Middle frontal gyrus (tissue), 1 donor: ENCODE measurements at regions not wholly inside any gene's neighbourhood (a gene's known extent, or its start where the extent isn't known, plus 50 kb on each side); places are given as distances from the start of the nearest gene placed in this dataset.

Experiments used
- DNase-seq: peaks from one replicate; pipeline ENCODE4 v3.0.0-alpha.2; 2015; ENCODE audit warnings: low spot score; ENCODE audit errors: extremely low spot score

DNA sequence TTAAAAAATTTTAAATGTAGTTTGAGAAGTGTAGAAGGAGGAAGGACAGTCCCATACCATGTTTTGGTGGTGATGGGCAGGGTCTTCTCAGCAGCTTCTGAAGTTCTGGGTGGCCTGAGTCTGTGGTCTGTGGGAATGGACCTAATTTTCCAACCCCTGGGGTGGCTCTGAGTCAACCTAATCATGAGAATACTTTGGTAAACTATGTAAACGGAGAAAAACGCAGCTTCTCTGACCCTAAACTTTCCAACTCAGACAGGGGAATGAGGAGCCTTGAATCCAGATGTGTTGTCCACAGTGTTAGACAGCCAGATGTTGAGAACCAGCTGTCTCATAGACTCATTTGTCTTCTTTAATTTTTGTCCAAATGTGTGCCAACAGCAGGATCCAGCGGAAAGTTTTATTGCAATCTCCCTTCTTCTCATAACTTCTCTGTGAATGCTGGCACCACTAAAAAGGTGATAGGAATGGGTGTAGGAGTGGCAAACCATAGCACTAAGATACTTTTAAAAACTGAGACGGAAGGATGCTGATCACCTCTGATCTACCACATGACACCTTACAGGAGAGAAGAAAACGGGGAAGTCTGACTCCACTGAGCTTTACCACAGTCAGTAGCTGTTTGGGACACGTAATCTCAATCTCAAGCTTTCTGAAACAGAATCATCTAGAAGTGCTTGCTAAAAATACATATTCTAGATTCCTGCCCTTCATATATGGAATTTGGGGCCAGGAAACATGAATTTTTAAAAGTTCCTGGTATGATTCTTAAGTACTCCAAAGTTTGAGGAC is 90.5 kb upstream of the PHYHIPL start:
- no peak for DNase-seq

DNA sequence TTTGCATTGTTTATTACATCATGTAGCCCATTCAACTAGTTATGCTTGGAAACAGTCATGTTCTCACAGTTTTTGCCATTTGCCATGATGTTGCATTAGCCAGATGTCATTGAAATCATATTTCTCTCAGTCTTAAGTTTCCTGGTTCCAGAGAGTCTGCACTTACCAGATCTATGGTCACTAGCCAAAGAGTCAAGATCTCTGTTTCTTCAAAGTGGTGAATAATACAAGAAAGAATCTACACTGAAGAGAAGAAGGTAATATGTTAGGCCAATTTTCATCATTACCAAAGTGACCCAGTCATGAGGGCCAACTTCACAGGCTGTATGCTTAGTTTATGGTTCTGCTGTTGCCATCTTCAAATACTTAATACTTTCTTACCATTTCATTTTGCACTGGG is 89.0 kb upstream of the PHYHIPL start:
- no peak for DNase-seq

DNA sequence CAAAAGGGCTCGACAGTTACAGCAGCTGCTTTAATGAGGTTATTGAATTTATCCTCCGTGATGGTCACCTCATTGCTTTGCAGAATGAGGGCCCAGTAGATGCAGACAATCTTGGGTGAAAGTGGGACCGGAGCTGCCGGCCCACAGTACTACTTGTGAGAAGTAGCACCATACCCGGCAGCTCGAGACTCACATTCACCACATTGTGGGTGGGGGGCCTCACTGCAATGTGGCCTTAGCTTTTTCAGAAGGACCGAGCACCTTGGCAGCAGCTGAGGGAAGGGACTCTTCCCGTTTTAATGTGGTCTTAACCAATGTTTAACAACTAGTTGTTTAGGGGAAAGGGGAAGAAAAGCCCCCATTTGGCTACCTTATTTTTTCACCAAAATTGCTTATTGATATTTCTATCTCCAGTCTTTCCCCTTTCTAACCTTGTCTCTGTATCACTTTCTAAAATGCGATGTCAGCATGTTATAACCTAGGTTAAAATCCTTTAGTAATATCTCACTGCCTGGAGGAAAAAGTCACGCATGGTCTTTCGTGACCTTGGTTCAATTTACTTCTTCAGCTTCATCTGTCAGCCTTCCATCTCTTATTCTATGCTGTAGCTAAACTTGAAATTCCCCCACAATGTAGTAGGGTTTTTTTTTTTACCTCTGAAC is 87.4 kb upstream of the PHYHIPL start:
- DNase-seq: no peak

DNA sequence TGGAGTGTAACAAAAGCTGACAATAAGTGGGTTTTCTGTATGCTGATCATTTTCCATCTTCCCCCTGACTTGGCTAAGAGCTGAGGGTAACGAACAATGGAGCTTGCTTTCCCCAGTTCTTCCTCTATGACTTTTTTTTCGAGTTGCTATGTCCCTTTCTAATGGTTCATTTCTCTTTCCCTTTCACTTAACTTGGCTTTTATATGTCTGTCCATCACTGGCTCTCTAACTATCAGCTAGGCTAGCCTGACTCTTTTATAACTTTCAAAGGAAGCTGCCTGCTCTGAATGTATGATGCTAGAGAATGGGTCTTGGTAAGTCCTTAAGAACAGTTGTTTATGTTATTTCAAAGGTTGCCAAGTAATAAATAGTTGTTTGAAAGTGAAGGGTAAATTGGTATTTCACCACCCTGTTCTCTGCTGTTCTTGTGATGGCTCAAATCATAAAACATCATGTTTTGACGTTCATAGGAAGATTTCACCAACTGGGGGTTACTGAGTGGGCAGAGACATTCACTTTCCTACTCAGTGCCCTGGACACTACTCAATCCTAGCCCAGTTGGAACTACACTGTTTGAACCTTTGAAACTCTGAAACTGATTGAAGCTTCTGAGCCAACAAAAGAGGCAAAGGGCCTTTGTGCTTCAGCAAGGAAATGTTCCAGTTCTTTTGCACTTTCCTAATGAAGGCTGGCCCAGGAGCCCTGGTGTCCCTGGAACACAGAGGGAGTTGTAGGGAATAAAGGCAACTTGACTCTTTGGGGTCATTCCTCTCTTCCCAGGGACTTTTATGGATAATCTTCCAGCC is 85.4 kb upstream of the PHYHIPL start:
- DNase-seq: no peak

DNA sequence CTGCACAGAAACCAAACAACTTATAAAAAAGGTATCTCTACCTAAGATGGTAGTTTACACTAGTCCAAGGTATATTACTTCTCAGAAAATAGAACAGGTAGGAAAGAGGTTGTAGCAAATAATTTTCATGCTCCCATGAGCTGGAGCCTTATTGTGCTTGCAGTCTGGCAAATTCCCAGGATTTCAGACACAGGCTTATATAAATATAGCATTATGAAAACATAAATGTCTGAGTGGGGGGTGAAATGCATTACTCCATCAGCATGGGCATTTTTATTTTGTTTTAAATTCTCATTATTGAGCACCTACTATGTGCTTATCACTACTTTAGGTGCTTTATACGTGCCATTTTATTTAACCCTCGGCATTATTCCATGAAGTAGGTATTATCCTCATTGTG is 83.0 kb upstream of the PHYHIPL start:
- DNase-seq: no peak

GRCh38 chr10:59096631-59097030 is 79.8 kb upstream of the PHYHIPL start:
- no peak for DNase-seq

DNA sequence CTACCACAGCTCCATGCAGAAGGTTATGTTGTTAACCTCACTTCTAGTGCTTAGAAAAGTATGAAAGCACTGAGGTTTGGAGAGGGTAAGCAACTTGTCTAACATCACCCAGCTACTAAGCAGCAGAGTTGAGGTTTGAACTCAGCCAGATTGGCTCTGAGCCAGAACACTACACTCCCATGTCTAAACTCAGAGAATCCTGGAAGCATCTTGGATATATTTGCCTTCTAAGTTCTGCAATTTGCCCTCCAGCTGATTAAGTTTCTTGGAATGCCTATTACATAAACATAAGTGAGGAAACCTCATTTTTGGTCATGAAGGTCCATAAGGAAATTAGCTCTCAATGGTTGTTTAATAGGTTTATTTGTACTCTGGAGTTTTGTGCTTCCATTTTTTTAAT is 78.1 kb upstream of the PHYHIPL start:
- no peak for DNase-seq

GRCh38 chr10:59098831-59099452 is 77.5 kb upstream of the PHYHIPL start:
- no peak for DNase-seq

- DNase-seq: no peak
These were observed 77.0 kb upstream of the PHYHIPL start for GRCh38 chr10:59099481-59099880.

GRCh38 chr10:59102394-59102793 is 74.0 kb upstream of the PHYHIPL start:
- DNase-seq: no peak

GRCh38 chr10:59104186-59104585 is 72.3 kb upstream of the PHYHIPL start:
- no peak for DNase-seq

- no peak for DNase-seq
These were observed 70.0 kb upstream of the PHYHIPL start for GRCh38 chr10:59106441-59106840.

GRCh38 chr10:59107147-59107546 is 69.3 kb upstream of the PHYHIPL start:
- no peak for DNase-seq

DNA sequence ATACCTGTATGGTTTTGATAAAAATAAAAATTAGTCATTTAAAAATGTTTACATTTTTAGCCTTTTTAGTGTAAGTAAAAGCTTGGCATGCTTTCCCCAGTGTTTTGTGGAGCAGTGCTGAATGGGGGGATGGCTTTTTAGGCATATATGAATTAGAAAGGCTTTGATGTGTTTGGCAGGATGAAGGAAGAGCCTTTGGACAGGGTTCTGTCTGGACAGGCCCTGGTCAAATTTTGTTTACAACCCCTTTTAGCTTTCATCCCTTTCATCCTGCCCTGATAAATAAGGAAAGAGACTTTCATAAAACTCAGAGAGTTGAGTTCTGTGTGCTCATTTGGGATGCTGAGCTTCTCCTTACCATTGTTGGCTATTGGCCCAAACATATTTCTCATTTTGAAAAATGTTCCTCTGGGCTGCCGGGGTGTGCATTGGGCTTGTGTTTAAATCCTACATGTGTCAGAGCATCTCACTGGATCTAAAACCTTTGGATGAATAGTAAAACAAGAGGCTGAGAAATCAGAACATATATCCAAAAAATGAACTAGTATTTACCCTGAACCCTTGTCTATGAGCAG is 68.1 kb upstream of the PHYHIPL start:
- DNase-seq: no peak

- DNase-seq: no peak
These were observed 67.6 kb upstream of the PHYHIPL start for GRCh38 chr10:59108886-59109288.

GRCh38 chr10:59109826-59110225 is 66.6 kb upstream of the PHYHIPL start:
- DNase-seq: no peak

DNA sequence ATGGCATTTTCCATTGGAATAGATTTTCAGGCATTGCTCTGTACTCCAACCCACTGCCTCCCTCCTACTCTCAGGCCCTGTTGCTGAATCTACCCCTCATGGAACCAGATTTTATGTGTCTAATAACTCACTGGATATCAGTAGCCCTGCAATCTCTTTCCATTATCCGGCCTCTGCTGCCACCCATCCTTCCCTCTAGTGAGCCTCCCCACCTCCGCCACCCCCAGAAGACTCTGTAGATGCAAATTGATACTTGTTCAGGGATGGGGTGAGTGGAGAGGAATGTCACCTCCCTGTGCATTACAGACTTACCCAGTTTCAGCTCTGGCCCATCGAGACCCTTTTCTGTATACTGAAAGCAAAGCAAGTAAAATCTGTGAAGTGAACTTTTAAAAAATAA is 52.3 kb upstream of the PHYHIPL start:
- no peak for DNase-seq

DNA sequence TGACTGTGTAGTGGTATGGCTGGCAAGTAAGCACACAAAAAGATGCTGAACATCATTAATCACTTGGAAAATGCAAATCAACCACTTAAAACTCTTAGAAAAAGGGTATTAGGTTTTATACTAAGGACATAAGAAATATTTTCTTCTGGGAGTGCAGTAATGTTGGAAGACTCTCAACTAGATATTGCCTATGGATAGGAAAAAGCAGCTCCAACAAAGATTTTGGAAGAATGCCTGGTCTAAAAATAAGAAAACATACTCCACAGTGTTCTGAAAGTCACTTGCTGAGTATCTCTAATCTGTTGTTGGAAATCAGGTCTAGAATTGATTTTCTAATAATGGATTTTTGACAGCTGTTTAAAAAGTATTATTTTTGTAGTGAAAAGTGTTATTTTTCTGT is 50.8 kb upstream of the PHYHIPL start:
- DNase-seq: no peak

DNA sequence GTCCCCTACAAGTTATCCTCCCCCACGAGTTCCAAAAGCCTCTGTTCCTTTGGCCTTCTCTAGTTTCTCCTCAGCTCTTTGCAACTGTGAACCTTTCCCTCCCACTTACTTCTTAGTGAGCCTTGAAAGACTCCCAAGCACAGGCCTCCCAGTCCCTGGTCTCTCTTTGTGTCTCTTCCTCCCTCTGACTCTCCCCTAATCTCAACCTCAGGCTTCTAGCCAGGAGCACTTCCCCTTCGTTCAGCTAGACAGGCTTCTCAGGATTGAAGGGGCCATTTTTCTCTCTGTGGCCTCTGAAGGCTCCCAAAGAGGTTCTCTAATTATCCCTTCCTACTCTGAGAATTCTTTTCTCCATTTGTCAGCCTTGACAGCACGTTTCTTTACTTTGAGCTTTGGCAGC is 50.2 kb upstream of the PHYHIPL start:
- DNase-seq: no peak
